OCI-LY3 (cell line): ENCODE measurements at regions not wholly inside any gene's neighbourhood (a gene's known extent, or its start where the extent isn't known, plus 50 kb on each side); places are given as distances from the start of the nearest gene placed in this dataset.

Experiments used
- CTCF ChIP-seq: fragments of 200-600, 300-600 bp; sonication (generic); IDR thresholded peaks from 2 replicates; pipeline ENCODE4 v1.5.1; 2014; ENCODE audit warnings: antibody characterized with exemption, low read length, low read depth
- EZH2phosphoT487 ChIP-seq: fragments of 200-600 bp; shearing (Covaris generic); IDR thresholded peaks from 2 replicates; pipeline ENCODE4 v1.6.1; 2018; ENCODE audit warnings: antibody characterized with exemption, mixed run types, low read depth

GRCh38 chr22:34160141-34160783 lies 240.0 kb upstream of the LARGE1 start:
- TF ChIP-seq CTCF, result no peak
- no peak for TF ChIP-seq EZH2phosphoT487
